Head of caudate nucleus (tissue), 42 donors: ENCODE measurements at regions not wholly inside any gene's neighbourhood (a gene's known extent, or its start where the extent isn't known, plus 50 kb on each side); places are given as distances from the start of the nearest gene placed in this dataset.
"Not testable (repeated sequence)": the region's sequence is repeated elsewhere in the genome, so short reads cannot be mapped to it uniquely, and the experiment has no call there.

ENCODE experiments used
- DNase-seq, 42 donors: peaks; one replicate each; pipeline versions ENCODE4 v3.0.0 to v3.0.0-alpha.2; 2020 to 2021; ENCODE audit warnings: mixed read lengths in 7 of 42
- intact Hi-C: fragments of 100-400 bp; cut with DNase I; formaldehyde crosslinking; loops from one replicate; pipeline ENCODE4 v1.15.0; 2022

- DNase-seq: no peak
- intact Hi-C loops: no loop called here
These were observed 229.8 kb upstream of the TEX13C start for GRCh38 chrX:125089761-125090445.

- intact Hi-C loops: no loop called here
- DNase-seq: no peak
These were observed 225.8 kb upstream of the TEX13C start for GRCh38 chrX:125093852-125094251.

- DNase-seq: no peak
- intact Hi-C loops: no loop called here
These were observed 224.8 kb upstream of the TEX13C start for GRCh38 chrX:125094901-125095300.

- no peak for DNase-seq
- intact Hi-C loops: no loop called here
These were observed 223.2 kb upstream of the TEX13C start for GRCh38 chrX:125096469-125096868.

- intact Hi-C loops: no loop called here
- DNase-seq: no peak
These were observed 222.8 kb upstream of the TEX13C start for GRCh38 chrX:125096870-125097269.

- intact Hi-C loops: no loop called here
- no peak for DNase-seq
These were observed 217.5 kb upstream of the TEX13C start for GRCh38 chrX:125101971-125102755.

GRCh38 chrX:125103693-125104092 is 216.0 kb upstream of the TEX13C start:
- DNase-seq: peak in 1 of 42 donors; percentile 2
- intact Hi-C loops: no loop called here

- intact Hi-C loops: no loop called here
- DNase-seq: no peak
These were observed 210.8 kb upstream of the TEX13C start for GRCh38 chrX:125108921-125109320.

GRCh38 chrX:125131164-125131563 is 188.5 kb upstream of the TEX13C start:
- intact Hi-C loops: no loop called here
- DNase-seq: no peak

GRCh38 chrX:125132274-125132673 is 187.4 kb upstream of the TEX13C start:
- intact Hi-C loops: no loop called here
- no peak for DNase-seq

GRCh38 chrX:125137521-125137920 is 182.2 kb upstream of the TEX13C start:
- DNase-seq: no peak
- intact Hi-C loops: no loop called here

GRCh38 chrX:125150231-125150630 is 169.4 kb upstream of the TEX13C start:
- intact Hi-C loops: no loop called here
- no peak for DNase-seq

- intact Hi-C loops: no loop called here
These were observed 168.5 kb upstream of the TEX13C start for GRCh38 chrX:125151146-125151545.

GRCh38 chrX:125152011-125152410 is 167.7 kb upstream of the TEX13C start:
- intact Hi-C loops: no loop called here
- no peak for DNase-seq

More at GRCh38 chrX:125151146-125151545, 168.5 kb upstream of the TEX13C start:
- no peak for DNase-seq

GRCh38 chrX:125153621-125154020 is 166.1 kb upstream of the TEX13C start:
- DNase-seq: no peak
- intact Hi-C loops: no loop called here

GRCh38 chrX:125154288-125155257 is 165.1 kb upstream of the TEX13C start:
- DNase-seq, intact Hi-C loops: not testable (repeated sequence)

GRCh38 chrX:125155296-125156033 is 164.2 kb upstream of the TEX13C start:
- DNase-seq, intact Hi-C loops: not testable (repeated sequence)

GRCh38 chrX:125170459-125170858 is 149.2 kb upstream of the TEX13C start:
- intact Hi-C loops: no loop called here
- no peak for DNase-seq

GRCh38 chrX:125172531-125172930 is 147.1 kb upstream of the TEX13C start:
- intact Hi-C loops: no loop called here

More at GRCh38 chrX:125172531-125172930, 147.1 kb upstream of the TEX13C start:
- no peak for DNase-seq
